ENCODE measurements at regions not wholly inside any gene's neighbourhood (a gene's known extent, or its start where the extent isn't known, plus 50 kb on each side); places are given as distances from the start of the nearest gene placed in this dataset.
"Not testable (repeated sequence)": the region's sequence is repeated elsewhere in the genome, so short reads cannot be mapped to it uniquely, and the experiment has no call there.

DNA sequence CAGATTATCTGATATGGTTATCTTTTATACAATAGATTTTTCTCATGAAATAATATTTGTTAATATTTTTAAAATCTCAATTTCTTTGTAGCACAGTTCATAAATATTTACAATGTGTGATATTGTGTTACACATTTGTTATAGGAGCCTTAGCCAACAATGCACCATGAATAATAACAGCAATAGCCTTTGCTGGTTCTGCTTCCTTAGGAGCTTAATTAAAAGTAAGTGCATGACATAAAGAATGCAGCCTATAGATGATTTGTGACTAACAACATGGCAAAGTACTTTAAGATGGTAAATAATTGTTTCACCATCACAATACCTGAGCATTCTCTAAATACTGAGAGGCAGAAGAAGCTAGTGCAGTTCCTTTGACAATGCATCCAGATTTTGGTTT lies 156.3 kb upstream of the RASSF8 start:
- Mint-ChIP-seq H3K9me3 (ENCODE audit: low read depth) (peaks cover 5% of the 10 kb centered on the region), H3K4me1 (ENCODE audit: low read depth) (peaks cover 2% of the 10 kb centered on the region), H3K4me3 (ENCODE audit: low read depth) (no peak overlapping the region), H3K27me3 (no peaks in the 10 kb centered on the region), H3K27ac (no peak overlapping the region), H3K36me3 (ENCODE audit: insufficient read depth) (peaks cover 3% of the 10 kb centered on the region)
- TF ChIP-seq, protein P1, sequence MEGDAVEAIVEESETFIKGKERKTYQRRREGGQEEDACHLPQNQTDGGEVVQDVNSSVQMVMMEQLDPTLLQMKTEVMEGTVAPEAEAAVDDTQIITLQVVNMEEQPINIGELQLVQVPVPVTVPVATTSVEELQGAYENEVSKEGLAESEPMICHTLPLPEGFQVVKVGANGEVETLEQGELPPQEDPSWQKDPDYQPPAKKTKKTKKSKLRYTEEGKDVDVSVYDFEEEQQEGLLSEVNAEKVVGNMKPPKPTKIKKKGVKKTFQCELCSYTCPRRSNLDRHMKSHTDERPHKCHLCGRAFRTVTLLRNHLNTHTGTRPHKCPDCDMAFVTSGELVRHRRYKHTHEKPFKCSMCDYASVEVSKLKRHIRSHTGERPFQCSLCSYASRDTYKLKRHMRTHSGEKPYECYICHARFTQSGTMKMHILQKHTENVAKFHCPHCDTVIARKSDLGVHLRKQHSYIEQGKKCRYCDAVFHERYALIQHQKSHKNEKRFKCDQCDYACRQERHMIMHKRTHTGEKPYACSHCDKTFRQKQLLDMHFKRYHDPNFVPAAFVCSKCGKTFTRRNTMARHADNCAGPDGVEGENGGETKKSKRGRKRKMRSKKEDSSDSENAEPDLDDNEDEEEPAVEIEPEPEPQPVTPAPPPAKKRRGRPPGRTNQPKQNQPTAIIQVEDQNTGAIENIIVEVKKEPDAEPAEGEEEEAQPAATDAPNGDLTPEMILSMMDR (IDR thresholded peaks at IDR 0.05; ENCODE audit: unreplicated experiment): no peak
- DNase-seq (ENCODE audit: low spot score, unreplicated experiment): no peak

GRCh38 chr12:25803029-25803664 lies 155.3 kb upstream of the RASSF8 start:
- H3K27ac Mint-ChIP-seq; H3K27me3 Mint-ChIP-seq; H3K4me3 Mint-ChIP-seq (ENCODE audit: low read depth); H3K4me1 Mint-ChIP-seq (ENCODE audit: low read depth); H3K9me3 Mint-ChIP-seq (ENCODE audit: low read depth); DNase-seq (ENCODE audit: low spot score, unreplicated experiment); H3K36me3 Mint-ChIP-seq (ENCODE audit: insufficient read depth): not testable (repeated sequence)

GRCh38 chr12:25804286-25804685 lies 154.2 kb upstream of the RASSF8 start:
- H3K4me1 Mint-ChIP-seq (ENCODE audit: low read depth); H3K36me3 Mint-ChIP-seq (ENCODE audit: insufficient read depth); H3K27ac Mint-ChIP-seq; H3K9me3 Mint-ChIP-seq (ENCODE audit: low read depth); H3K27me3 Mint-ChIP-seq; DNase-seq (ENCODE audit: low spot score, unreplicated experiment); H3K4me3 Mint-ChIP-seq (ENCODE audit: low read depth): not testable (repeated sequence)

- Mint-ChIP-seq H3K27me3 (no peaks in the 10 kb centered on the region), H3K9me3 (ENCODE audit: low read depth) (peaks cover 7% of the 10 kb centered on the region), H3K27ac (no peak overlapping the region), H3K4me1 (ENCODE audit: low read depth) (peaks cover 2% of the 10 kb centered on the region), H3K4me3 (ENCODE audit: low read depth) (no peak overlapping the region), H3K36me3 (ENCODE audit: insufficient read depth) (no peaks in the 10 kb centered on the region)
- TF ChIP-seq, protein P1 (IDR thresholded peaks at IDR 0.05; ENCODE audit: unreplicated experiment): no peak
- DNase-seq (ENCODE audit: low spot score, unreplicated experiment): no peak
These were observed 152.2 kb upstream of the RASSF8 start for GRCh38 chr12:25806271-25806670.

DNA sequence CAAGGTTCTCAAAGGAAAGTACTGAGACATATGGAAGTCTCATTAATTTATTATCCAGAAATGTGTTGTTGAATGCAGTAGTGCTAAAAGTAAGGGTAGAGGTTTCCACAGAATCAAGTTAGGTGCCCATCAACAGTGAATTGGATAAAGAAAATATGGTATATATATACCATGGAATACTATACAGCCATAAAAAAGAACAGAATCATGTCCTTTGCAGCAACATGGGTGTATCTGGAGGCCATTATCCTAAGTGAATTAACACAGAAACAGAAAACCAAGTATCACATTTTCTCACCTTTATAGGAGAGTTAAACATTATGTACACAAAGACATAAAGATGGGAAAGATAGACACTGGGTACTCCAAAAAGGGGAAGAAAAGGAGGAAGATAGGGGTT lies 149.9 kb upstream of the RASSF8 start:
- Mint-ChIP-seq H3K36me3 (ENCODE audit: insufficient read depth) (no peaks in the 10 kb centered on the region), H3K27ac (no peak overlapping the region), H3K4me3 (ENCODE audit: low read depth) (no peak overlapping the region), H3K4me1 (ENCODE audit: low read depth) (no peaks in the 10 kb centered on the region), H3K27me3 (no peaks in the 10 kb centered on the region), H3K9me3 (ENCODE audit: low read depth) (peaks cover 7% of the 10 kb centered on the region)
- TF ChIP-seq, protein P1 (IDR thresholded peaks at IDR 0.05; ENCODE audit: unreplicated experiment): no peak
- DNase-seq (ENCODE audit: low spot score, unreplicated experiment): no peak

DNA sequence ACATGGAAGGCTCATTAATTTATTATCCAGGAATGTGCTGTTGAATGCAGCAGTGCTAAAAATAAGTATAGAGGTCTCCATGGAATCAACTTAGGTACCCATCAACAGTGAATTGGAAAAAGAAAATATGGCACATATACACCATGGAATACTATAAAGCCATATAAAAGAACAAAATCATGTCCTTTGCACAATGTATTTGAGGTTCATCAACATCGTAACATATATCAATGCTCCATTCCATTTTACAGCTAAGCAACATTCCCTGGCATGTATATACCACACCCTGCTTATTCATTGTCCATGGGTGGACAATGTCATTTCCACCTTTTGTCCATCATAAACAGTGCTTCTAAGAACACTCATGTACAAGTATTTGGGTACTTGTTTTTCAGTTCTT lies 147.8 kb upstream of the RASSF8 start:
- Mint-ChIP-seq H3K4me3 (ENCODE audit: low read depth) (no peak overlapping the region), H3K36me3 (ENCODE audit: insufficient read depth) (no peaks in the 10 kb centered on the region), H3K9me3 (ENCODE audit: low read depth) (peaks cover 7% of the 10 kb centered on the region), H3K27ac (no peak overlapping the region), H3K27me3 (no peaks in the 10 kb centered on the region), H3K4me1 (ENCODE audit: low read depth) (no peaks in the 10 kb centered on the region)
- TF ChIP-seq, protein P1 (IDR thresholded peaks at IDR 0.05; ENCODE audit: unreplicated experiment): no peak
- DNase-seq (ENCODE audit: low spot score, unreplicated experiment): no peak

Data from progenitor cell of endocrine pancreas (in vitro differentiated cells).